D721Med (cell line): ENCODE measurements at regions not wholly inside any gene's neighbourhood (a gene's known extent, or its start where the extent isn't known, plus 50 kb on each side); places are given as distances from the start of the nearest gene placed in this dataset.

Experiments
- DNase-seq: peaks from one replicate; pipeline ENCODE4 v3.0.0; 2011; ENCODE audit warnings: low spot score; ENCODE audit not compliant: insufficient read length
- FAIRE-seq: peaks from 2 replicates; lab custom pipeline; 2011; peaks lifted over from hg19 to GRCh38; lab: Jason Lieb, UNC
- TF ChIP-seq, protein P1 (sequence below): IDR thresholded peaks from 2 replicates; pipeline ENCODE4 v1.5.1; 2012; ENCODE audit warnings: mild to moderate bottlenecking, control low read depth; ENCODE audit not compliant: insufficient read depth; ENCODE audit errors: missing control alignments

GRCh38 chr2:129164220-129164949 is 815.1 kb upstream of the RAB6C start:
- TF ChIP-seq, protein P1, sequence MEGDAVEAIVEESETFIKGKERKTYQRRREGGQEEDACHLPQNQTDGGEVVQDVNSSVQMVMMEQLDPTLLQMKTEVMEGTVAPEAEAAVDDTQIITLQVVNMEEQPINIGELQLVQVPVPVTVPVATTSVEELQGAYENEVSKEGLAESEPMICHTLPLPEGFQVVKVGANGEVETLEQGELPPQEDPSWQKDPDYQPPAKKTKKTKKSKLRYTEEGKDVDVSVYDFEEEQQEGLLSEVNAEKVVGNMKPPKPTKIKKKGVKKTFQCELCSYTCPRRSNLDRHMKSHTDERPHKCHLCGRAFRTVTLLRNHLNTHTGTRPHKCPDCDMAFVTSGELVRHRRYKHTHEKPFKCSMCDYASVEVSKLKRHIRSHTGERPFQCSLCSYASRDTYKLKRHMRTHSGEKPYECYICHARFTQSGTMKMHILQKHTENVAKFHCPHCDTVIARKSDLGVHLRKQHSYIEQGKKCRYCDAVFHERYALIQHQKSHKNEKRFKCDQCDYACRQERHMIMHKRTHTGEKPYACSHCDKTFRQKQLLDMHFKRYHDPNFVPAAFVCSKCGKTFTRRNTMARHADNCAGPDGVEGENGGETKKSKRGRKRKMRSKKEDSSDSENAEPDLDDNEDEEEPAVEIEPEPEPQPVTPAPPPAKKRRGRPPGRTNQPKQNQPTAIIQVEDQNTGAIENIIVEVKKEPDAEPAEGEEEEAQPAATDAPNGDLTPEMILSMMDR, result no peak
- no peak for DNase-seq
- no peak for FAIRE-seq

GRCh38 chr2:129165006-129165405 is 814.5 kb upstream of the RAB6C start:
- TF ChIP-seq, protein P1, result no peak
- no peak for DNase-seq
- FAIRE-seq, result no peak

- no peak for FAIRE-seq
These were observed 812.0 kb upstream of the RAB6C start for GRCh38 chr2:129167456-129167855.

DNA sequence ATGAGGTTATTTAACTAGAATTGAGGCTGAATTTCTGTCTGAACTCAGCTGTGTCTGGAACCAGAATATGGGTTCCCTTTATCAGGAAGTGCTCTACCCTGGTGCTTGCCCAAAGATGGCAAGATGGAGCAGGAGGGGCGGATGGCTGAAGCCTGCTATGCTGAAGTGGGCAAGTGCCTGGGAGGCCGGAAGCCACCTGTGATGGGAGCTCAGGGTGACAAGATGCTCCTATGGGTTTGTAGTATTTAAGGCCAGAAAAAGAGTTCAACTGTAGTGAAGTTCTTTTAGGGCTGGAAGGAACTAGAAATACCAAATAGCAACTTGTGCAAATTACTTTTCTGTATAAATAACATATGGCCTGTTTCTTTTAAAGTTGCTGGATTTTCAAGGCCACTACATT is 808.9 kb upstream of the RAB6C start:
- DNase-seq (no peak), FAIRE-seq (no peak)
- TF ChIP-seq, protein P1, result no peak

More at GRCh38 chr2:129167456-129167855, 812.0 kb upstream of the RAB6C start:
- DNase-seq, result no peak
- TF ChIP-seq, protein P1, result no peak

- no peak for FAIRE-seq
- TF ChIP-seq, protein P1, result no peak
These were observed 805.3 kb upstream of the RAB6C start for GRCh38 chr2:129174143-129174542.

GRCh38 chr2:129175051-129175450 is 804.4 kb upstream of the RAB6C start:
- TF ChIP-seq, protein P1, result no peak
- FAIRE-seq, result no peak
- DNase-seq, result no peak

More at GRCh38 chr2:129174143-129174542, 805.3 kb upstream of the RAB6C start:
- no peak for DNase-seq

DNA sequence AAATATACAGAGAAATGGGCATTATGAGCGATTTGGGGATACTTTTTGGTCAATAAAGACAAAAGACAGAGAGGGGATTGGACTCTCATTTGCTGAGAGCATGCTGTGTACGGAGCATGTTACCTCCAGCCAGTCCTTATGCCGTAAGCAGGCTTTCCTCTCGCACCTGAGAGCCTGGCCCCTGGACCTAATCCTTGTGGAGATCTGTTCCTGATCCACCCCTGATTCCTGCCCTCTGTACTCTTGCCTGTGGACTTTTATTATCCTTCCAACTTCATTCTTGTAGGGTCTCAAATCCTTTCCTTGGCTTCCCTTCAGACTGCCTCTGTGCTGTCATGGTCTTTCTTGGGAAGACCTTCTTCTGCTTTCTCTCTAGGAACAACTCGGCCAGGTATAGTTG is 803.1 kb upstream of the RAB6C start:
- DNase-seq (no peak), FAIRE-seq (no peak)
- TF ChIP-seq, protein P1, result no peak
